HG03060 (cell line): ENCODE measurements at regions not wholly inside any gene's neighbourhood (a gene's known extent, or its start where the extent isn't known, plus 50 kb on each side); places are given as distances from the start of the nearest gene placed in this dataset.
"Not testable (repeated sequence)": the region's sequence is repeated elsewhere in the genome, so short reads cannot be mapped to it uniquely, and the experiment has no call there.

ENCODE experiments used
- ATAC-seq: cut with Tn5 transposase; IDR thresholded peaks from one replicate; pipeline ENCODE4 v1.9.1; 2021; ENCODE audit warnings: low read depth, moderate number of reproducible peaks; ENCODE audit not compliant: unreplicated experiment

DNA sequence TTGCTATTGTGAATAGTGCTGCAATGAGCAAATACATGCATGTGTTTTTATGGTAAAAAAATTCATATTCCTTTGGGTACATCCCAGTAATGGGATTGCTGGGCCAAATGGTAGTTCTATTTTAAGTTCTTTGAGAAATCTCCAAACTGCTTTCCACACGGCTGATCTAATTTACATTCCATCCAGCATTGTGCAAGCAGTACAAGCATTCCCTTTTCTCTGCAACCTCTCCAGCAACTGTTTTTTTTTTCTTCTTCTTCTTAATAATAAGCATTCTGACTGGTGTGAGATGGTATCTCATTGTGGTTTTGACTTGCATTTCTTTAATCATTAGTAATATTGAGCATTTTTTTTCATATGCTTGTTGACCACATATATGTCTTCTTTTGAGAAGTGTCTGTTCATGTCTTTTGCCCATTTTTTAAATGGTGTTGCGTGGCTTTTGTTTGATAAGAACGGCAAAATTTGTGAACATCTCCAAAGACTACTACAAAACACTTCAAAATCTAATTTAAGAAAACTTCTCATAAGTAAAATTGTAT, 136.1 kb upstream of the MYO3A start:
- no peak for ATAC-seq

DNA sequence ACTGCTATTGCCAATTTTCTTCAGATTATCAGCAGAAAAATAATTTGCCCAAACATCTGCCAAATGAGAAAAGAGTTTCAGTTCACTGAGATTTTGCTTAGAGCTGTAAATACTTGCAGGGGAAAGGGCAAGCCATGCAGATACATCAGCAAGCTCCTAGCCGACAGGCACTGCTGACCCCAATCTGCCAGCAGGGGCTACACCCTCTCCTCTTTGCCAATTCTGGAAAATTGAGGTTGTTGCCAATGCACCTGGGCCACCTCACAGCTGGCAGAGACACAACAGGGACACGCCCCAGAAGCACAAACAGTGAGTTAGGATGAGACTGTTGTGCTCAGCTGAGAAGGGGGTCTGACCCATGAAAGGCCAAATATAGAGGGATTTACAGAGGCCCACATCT, 129.5 kb upstream of the MYO3A start:
- no peak for ATAC-seq

DNA sequence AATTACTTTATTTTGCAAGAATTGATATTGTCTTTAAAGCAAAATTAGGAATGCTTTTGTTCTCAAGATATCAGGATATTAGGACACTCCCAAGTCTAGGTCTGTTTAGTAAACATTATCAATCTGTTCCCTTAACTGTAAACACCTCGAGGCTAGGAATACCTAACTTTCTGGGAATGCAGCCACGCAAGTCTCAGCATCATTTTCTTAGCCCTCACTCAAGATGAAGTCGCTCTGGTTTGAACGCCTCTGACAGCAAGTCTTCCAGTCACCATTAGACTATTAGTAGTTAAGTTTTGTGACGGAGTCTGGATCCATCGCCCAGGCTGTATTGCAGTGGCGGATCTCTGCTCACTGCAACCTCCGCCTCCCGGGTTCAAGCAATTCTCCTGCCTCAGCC, 128.0 kb upstream of the MYO3A start:
- ATAC-seq, result no peak

DNA sequence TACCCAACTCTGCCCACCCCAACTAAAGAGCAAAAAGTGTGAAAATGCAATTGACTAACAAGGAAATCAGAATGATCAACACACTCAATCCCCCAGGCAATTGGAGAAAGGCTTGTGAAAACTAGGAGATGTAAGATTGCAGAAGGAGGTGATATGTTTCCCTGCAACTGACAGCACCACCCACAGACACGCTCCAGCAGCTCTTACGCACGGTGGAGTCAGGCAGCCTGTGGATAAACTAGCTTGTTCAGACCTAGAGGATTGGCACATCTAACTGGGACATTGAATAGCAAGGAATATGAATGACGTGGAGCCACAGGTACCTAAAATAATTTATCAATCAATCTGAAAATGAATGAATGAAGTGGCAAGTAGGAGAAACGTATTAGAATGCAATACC, 125.7 kb upstream of the MYO3A start:
- ATAC-seq, result no peak

DNA sequence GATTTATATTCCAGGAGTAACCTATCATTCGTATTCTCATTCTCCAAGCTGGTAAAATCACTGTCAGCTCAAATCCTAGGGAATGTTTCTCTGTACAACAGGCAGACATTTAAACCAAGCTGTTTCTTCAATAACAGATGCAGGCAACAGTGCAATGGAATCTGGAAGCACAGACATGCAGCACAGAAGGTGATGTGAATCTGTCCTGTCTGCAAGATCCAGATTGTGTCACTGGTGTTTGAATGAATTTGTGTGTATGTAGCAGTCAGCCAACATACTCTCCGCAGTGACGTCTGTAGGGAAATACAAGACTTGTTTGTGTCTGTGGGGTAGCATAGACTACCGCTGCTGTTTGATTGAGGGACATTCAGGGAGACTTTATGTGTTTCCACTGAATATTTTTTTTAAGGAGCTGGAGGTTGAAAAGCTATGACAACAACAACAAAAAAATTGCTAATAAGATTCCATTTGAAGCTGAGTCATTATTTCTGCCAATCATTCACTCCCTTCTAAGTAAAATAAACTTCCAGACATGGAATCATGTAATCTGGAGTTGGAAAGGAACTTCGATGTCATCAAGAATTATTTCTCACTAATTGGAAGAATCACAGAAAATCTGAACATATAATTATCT, 122.9 kb upstream of the MYO3A start:
- ATAC-seq, result no peak

DNA sequence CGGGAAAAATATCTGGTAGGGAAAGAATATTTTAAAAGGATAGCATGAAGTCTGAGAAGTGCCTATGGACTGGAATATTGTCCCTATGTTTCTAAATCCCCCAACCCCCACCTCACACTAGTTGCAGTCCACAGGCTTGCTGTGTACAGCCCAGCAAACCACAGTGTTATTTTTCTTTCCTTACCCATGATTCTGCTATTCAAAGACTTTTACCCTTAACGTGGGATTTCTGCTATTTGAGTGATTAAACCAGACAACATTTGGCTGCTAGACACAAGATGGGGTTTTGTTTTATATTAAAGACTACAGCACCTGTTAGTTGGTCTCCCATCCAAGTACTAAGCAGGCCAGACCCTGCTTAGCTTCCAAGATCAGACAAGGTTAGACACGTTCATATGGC, 120.5 kb upstream of the MYO3A start:
- ATAC-seq, result no peak

DNA sequence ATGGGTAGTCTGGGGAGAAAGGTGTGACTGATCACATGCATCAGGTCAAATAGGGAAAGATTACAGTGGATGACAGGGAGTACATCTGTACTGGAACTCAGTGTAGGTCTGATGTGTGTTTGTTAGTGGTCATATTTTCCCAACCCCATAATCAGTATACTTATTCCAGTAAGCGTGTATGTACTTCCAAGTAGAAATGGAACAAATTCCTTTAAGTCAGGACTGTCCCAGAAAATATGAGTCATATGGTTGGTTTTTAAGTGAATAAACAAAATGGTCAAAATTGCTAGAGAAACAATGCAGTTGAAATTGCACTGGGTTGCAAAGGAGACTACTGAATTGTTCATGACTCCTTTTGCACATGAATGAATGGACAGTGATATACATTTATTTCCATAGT, 118.8 kb upstream of the MYO3A start:
- no peak for ATAC-seq

DNA sequence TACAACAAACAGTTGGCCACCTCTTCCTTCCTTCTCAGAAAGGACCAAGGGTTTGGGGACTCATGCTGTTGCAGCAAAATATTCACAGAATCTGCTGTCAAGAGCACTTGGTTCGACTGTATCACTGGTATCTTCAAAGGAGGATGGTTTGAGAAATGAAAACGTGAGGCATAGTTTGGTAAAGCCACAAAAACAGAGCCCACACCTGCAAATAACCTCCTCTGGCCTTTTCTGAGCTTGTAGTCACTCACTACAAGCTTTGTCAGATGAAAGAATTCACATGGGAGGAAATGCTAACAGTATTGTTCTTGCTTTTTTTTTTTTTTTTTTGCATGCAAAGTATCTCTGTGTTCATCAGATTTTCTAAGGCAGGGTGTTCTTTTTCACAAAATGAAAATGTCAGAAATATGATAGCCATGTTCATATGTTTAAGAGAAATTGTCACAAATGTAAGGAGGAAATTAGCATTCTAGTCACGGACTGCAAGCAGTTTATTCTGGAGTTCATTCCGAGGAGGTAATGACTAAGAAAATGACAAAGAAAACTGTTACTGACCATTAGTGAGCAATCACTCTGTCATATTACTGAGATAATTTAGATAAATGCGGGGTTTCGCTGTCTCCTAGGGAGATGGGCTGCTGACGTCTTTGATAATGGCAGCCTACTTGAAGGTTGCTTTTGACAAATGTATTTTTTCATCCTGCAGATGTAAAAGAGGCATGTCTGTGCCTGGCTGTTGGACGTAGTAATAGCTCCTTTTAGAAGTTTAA, 117.8 kb upstream of the MYO3A start:
- no peak for ATAC-seq

DNA sequence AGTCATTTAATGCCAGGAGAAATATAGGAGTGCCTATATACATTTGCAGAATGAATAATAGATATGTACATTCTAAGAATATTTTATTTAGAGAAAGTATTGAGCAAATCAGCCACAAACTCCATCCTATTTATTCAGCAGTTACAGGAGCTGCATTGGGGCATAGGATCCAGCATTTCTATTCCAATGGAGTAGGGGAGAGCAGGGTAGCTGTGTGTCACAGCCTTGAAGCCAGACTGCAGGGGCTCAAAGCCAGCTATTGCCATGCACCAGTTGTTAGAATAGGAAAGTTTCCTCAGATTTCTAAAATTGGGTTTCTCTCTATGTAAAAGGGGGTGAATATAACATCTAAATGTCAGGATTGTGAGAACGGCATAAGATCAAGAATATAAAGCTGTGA, 116.8 kb upstream of the MYO3A start:
- ATAC-seq, result no peak

DNA sequence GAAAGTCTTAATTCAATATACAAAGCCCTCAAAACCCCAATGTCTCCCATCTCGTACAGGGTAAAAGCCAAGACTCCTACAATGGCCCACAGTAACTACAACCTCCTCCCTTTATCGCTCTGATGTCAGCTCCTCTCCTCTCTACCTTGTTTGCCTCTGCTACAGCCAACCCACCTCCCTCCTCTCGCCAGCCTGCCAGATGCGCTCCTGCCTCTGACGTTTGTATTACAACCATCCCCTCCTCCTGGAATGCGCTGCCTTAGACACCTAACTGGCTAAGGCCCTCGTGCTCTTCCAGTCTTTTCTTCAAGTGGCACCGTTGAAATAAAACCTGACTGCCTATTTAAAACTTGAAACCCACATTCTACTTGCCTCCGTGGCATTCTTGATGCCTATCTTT, 115.3 kb upstream of the MYO3A start:
- ATAC-seq, result no peak

DNA sequence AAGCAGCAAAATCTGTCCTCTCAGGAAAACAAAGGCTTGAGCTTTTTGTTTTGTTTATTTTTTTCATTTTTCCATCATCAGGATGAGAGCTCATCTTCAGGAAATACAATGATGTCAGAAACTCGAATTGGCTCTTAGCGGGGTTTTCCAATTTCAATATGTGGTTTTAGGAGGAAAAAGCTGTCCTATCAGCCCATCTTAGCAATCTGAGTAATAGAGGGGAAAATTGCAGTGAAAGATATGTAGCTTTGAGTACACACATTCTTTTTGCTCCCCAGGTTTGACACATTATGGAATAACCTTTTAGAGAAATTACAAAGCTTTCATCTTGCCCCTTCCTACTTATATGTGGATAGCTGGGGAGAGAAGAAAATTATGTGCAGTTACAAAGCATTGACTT, 113.6 kb upstream of the MYO3A start:
- ATAC-seq, result no peak

DNA sequence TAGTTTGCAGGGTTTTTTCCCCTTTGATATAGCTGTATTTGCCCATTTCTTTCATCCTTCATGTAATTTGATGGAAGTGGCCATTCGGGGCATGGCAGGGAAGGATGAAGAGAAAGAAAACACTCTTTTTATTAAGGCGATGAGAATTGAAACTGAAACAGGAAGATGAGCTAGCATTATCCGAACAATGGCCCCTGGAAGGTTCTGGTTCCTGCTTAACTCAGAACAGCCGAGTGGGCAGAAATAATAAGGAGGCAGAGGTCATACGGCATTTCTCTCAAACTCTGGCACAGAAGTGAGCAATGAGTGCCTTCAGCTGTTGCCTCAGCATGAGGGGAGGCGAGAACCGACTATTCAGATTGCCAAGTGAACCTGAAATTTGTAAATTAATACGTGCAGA, 113.2 kb upstream of the MYO3A start:
- no peak for ATAC-seq

DNA sequence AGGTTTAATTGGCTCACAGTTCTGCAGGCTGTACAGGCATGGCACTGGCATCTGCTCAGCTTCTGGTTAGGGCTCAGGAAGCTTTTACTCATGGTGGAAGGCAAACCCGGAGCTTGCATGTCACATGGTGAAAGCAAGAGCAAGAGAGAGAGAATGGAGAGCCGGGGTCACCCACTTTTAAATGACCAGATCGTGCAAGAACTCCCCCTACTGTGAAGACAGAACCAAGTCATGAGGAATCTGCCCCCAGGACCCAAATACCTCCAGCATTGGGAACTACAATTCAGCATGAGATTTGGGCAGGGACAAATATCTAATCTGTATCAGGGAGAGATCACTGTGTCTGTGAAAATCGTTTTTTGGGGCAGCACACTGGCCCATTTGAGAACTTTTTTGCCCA, 110.0 kb upstream of the MYO3A start:
- ATAC-seq, result no peak

DNA sequence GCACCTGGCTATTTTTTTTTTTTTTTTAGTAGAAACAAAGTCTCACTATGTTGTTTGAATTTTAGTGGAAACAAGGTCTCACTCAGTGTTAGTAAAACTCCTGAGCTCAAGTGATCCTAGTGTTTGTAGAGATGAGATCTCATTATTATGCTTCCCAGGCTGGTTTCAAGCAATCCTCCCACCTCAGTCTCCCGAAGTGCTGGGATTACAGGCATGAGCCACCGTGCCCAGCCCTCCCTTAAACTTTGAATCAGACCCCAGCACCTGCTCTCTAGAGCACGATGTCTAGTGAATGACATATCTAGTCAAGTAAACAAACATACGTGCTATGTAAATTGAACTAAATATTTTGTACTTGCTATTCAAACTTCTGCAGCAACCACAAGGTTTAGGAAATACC, 105.6 kb upstream of the MYO3A start:
- ATAC-seq, result no peak

DNA sequence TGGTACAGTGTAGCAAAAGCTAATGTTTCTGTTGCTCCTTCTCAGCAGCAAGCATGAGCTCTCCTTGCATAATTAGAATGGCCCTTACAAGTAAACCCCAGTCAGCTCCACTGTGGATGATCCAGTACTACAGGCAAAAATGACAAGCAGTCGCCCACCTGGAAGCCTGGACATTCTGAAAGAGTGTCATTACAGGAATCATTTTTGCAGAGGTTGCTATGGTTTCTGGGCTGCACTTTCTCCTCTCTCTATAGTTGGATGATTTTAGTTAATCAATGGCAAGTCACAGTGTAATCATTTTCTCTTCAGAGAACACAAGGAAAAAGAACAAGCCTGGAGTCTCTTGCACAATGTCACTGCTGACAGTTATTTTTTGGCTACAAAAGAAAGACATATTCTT, 102.9 kb upstream of the MYO3A start:
- no peak for ATAC-seq

DNA sequence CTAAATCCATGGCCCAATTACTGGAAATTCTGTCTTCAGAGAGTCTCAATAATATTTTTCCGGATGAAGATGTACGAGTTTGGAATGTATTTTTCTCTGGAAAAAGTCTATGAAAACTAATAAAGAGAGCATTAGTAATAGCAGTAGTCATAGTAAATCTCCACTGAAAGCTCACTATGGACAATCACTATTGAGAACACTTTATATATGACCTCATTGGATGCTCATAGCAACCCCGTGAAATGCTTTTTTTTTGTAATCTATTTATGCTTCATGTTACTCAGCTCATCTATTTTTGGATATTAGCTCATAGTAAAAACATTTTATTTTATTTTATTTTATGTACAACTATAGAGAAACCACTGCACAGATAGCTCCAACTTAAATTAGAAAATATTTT, 94.3 kb upstream of the MYO3A start:
- ATAC-seq, result no peak

DNA sequence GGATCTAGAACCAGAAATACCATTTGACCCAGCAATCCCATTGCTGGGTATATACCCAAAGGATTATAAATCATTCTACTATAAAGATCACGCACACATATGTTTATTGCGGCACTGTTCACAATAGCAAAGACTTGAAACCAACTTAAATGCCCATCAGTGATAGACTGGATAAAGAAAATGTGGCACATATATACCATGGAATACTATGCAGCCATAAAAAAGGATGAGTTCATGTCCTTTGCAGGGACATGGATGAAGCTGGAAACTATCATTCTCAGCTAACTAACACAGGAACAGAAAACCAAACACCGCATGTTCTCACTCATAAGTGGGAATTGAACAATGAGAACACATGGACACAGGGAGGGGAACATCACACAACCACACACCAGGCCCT, 93.2 kb upstream of the MYO3A start:
- ATAC-seq, result not testable (repeated sequence)

DNA sequence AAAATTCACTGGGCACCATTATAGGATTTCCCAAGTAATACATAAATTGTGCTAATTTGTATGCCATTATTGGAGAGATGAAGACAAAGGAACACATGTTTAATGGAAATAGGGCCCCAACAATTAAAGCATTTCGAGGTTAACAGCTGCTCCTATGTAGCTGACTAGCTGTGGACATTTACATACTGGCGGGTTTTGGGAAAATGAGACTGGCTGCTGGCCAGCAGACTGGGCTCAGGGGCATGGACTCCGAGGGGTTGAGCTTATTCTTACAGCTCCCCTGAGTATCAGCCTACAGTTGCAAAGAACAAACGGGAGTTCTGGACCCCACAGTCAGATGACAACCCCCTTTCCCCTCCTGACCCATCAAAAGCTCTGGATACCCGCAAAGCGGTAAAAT, 91.9 kb upstream of the MYO3A start:
- ATAC-seq, result no peak

DNA sequence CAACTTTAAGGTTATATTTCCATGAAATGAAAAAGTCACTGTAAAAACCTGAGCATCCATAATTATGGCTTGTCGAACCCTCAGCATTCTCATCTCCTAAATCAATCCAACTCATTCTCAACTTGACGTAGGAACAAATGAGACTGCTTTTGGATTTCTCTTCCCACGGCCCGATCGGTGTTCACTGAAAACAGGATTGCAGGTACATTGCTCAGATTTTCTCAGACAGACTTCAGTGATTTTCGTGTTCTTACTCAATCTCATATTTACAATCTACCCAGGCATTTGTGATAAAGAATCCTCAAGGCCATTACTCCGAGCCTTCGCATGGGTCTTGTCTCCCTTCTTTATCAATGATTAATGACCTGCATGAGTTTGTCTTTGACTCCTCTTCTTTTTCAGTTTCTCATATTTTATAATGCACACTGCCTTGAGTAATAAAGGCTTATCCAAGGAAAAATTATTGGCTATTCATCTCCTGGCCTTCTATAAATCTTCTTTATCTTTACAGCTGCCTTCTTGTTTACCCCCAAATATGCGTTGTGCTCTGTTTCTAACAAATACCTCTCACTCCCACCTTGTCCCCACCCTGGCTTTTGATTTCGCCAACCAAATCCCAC, 90.4 kb upstream of the MYO3A start:
- ATAC-seq, result no peak

DNA sequence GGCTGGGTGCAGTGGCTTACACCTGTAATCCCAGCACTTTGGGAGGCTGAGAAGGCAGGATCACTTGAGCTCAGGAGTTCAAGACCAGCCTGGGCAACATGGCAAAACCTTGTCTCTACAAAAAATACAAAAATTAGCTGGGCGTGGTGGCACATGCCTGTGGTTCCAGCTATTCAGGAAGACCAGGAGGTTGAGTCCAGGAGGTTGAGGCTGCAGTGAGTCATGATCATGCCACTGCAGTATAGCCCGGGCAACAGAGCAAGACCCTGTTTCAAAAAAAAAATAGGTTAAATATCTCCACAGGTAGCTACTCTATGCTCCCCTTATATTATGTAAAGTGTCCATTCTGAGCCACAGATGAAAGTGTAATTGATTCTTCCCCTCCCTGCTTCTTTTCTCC, 89.3 kb upstream of the MYO3A start:
- ATAC-seq, result not testable (repeated sequence)

DNA sequence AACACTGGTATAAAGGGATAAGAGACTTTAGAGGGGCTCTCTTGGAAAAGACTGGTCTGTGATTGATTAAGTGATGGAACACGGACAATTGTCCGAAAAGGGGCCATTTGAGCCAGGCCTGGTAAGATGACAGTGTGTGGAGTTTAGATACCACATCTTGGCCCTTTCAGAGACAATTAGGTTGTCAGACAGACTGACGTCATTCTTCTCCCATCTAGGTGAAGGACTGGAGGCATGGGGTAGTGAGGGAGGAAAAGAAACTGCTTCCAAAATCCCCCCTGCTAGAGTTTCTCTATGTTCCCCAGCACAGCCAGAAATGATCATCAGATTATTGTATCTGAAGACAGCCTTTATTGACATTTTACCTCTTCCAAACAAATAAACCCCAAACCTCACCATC, 84.8 kb upstream of the MYO3A start:
- no peak for ATAC-seq

DNA sequence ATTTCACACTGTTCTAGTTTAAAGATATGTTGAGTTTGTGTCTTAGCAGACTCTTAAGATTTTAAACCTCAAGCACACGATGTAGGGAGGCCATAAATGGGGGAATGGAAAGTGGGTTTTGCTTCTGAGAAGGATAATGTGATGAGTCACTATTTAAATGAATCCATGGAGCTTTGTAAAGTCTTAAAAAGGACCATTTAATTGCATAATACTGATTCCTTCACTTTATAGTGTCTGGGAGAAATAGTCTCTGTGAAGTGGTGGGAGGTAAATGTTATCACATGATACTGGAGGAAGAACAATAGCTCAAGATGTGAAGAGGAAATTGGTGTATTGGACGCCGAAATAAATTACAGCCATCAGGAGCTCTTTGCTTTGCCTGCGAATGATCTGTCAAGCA, 84.0 kb upstream of the MYO3A start:
- no peak for ATAC-seq
